Right lobe of liver (tissue), 6 donors: ENCODE measurements at regions not wholly inside any gene's neighbourhood (a gene's known extent, or its start where the extent isn't known, plus 50 kb on each side); places are given as distances from the start of the nearest gene placed in this dataset.

Experiments used
- ATAC-seq, 4 donors: fragments of 200-7000 bp; cut with Tn5 transposase; one replicate each; pipeline ENCODE4 v1.9.1; 2020; ENCODE audit warnings: mild to moderate bottlenecking in 4 of 4, moderate library complexity in 4 of 4
- DNase-seq, 3 donors: peaks; one replicate each; pipeline ENCODE4 v3.0.0-alpha.2; 2020
- H3K27ac ChIP-seq, 3 donors: fragments of 200-600 bp; one replicate each; pipeline ENCODE4 v1.8.0; 2022
- H3K27me3 ChIP-seq, 2 donors: fragments of 200-600 bp; one replicate each; pipeline ENCODE4 v1.8.0; 2022
- H3K36me3 ChIP-seq, 4 donors: fragments of 200-600 bp; sonication (generic) in 1 of 4; one replicate each; pipeline versions ENCODE4 v1.5.1 to v1.8.0; 2017 to 2022; ENCODE audit warnings: control low read depth in 1 of 4
- H3K4me1 ChIP-seq, 4 donors: fragments of 200-600 bp; sonication (generic) in 1 of 4; one replicate each; pipeline versions ENCODE4 v1.5.1 to v1.8.0; 2017 to 2022; ENCODE audit warnings: control low read depth in 1 of 4
- H3K4me3 ChIP-seq, 3 donors: fragments of 200-600 bp; one replicate each; pipeline ENCODE4 v1.8.0; 2022
- H3K9me3 ChIP-seq, 4 donors: fragments of 200-600 bp; sonication (generic) in 1 of 4; one replicate each; pipeline versions ENCODE4 v1.5.1 to v1.8.0; 2017 to 2022; ENCODE audit warnings: control low read depth in 1 of 4
- CTCF ChIP-seq, 4 donors: fragments of 200-600 bp in 3 of 4; fragments of 450-650 bp in 1 of 4; IDR thresholded peaks; one replicate each; pipeline versions ENCODE4 v1.5.1 to v1.8.0; 2016 to 2022; ENCODE audit warnings: antibody characterized with exemption in 4 of 4, mild to moderate bottlenecking in 2 of 4
- POLR2A ChIP-seq: fragments of 450-650 bp; IDR thresholded peaks from one replicate; pipeline ENCODE4 v1.6.1; 2017; ENCODE audit warnings: antibody characterized with exemption, mild to moderate bottlenecking
- WGBS: methylation state at CpG from one replicate; pipeline ENCODE4 v1.1.6; 2018; ENCODE audit warnings: low coverage, low lambda C conversion rate; ENCODE audit not compliant: insufficient coverage; ENCODE audit errors: missing lambda C conversion rate; 5-methylcytosine and 5-hydroxymethylcytosine counted together
- intact Hi-C, 2 donors: fragments of 100-400 bp; cut with DNase I; formaldehyde crosslinking; loops; one replicate each; pipeline versions ENCODE4 v1.11.2 to v1.14.1; 2022
- donor health status: DM: no; HTN: yes; CAD: no.
- donor health status: DM: no; HTN: no; CAD: no.
- donor health status: DM: no; HTN: no; CAD: no.
- donor health status: DM: no; HTN: yes; CAD: no.
- donor health status: DM: no; HTN: yes; CAD: no.

GRCh38 chr13:21949818-21950429 lies 279.1 kb downstream of the FGF9 start:
- H3K4me3 ChIP-seq: no peak overlapping the region

GRCh38 chr13:21956666-21957065 lies 285.8 kb downstream of the FGF9 start:
- intact Hi-C loops: no loop called here
- 60% methylated on average over 1 of the region's 1 CpG for WGBS

More at GRCh38 chr13:21949818-21950429, 279.1 kb downstream of the FGF9 start:
- no peaks in the 10 kb centered on the region for H3K36me3 ChIP-seq
- no peak for ATAC-seq
- no peaks in the 10 kb centered on the region for H3K4me1 ChIP-seq
- H3K27me3 ChIP-seq: no peaks in the 10 kb centered on the region
- WGBS: 49% methylated on average over 6 of the region's 6 CpGs
- H3K9me3 ChIP-seq: no peaks in the 10 kb centered on the region
- DNase-seq: no peak
- no peak overlapping the region for H3K27ac ChIP-seq
- intact Hi-C loops: no loop called here
- TF ChIP-seq CTCF (IDR thresholded peaks at IDR 0.05) (no peak), POLR2A (no peak)

GRCh38 chr13:21957833-21958232 lies 287.0 kb downstream of the FGF9 start:
- Histone ChIP-seq H3K9me3 (no peaks in the 10 kb centered on the region), H3K4me3 (no peak overlapping the region), H3K4me1 (no peaks in the 10 kb centered on the region), H3K36me3 (no peaks in the 10 kb centered on the region), H3K27ac (no peak overlapping the region), H3K27me3 (no peaks in the 10 kb centered on the region)
- TF ChIP-seq POLR2A (no peak), CTCF (IDR thresholded peaks at IDR 0.05) (no peak)
- no peak for DNase-seq
- intact Hi-C loops: no loop called here
- no peak for ATAC-seq

More at GRCh38 chr13:21956666-21957065, 285.8 kb downstream of the FGF9 start:
- Histone ChIP-seq H3K27me3 (no peaks in the 10 kb centered on the region), H3K36me3 (no peaks in the 10 kb centered on the region), H3K4me1 (no peaks in the 10 kb centered on the region), H3K4me3 (no peak overlapping the region), H3K27ac (no peak overlapping the region), H3K9me3 (no peaks in the 10 kb centered on the region)
- no peak for DNase-seq
- no peak for ATAC-seq
- TF ChIP-seq CTCF (IDR thresholded peaks at IDR 0.05) (no peak), POLR2A (no peak)

GRCh38 chr13:21960108-21960507 lies 289.2 kb downstream of the FGF9 start:
- ATAC-seq: no peak
- H3K4me3 ChIP-seq: no peak overlapping the region
- TF ChIP-seq CTCF (IDR thresholded peaks at IDR 0.05): no peak
- H3K4me1 ChIP-seq: no peaks in the 10 kb centered on the region
- intact Hi-C loops: no loop called here
- no peak for DNase-seq
- no peaks in the 10 kb centered on the region for H3K9me3 ChIP-seq
- no peaks in the 10 kb centered on the region for H3K36me3 ChIP-seq
- H3K27ac ChIP-seq: no peak overlapping the region
- 100% methylated on average over 3 of the region's 3 CpGs for WGBS
- H3K27me3 ChIP-seq: no peaks in the 10 kb centered on the region

- TF ChIP-seq CTCF (IDR thresholded peaks at IDR 0.05) (no peak), POLR2A (no peak)
- Histone ChIP-seq H3K4me3 (no peak overlapping the region), H3K9me3 (no peaks in the 10 kb centered on the region), H3K27ac (no peak overlapping the region), H3K36me3 (no peaks in the 10 kb centered on the region), H3K27me3 (no peaks in the 10 kb centered on the region), H3K4me1 (no peaks in the 10 kb centered on the region)
- intact Hi-C loops: no loop called here
- ATAC-seq (no peak), DNase-seq (no peak)
- WGBS: 60% methylated on average over 5 of the region's 5 CpGs
Observed at GRCh38 chr13:21964686-21965085, 293.8 kb downstream of the FGF9 start.
